ENCODE measurements at regions not wholly inside any gene's neighbourhood (a gene's known extent, or its start where the extent isn't known, plus 50 kb on each side); places are given as distances from the start of the nearest gene placed in this dataset.

DNA sequence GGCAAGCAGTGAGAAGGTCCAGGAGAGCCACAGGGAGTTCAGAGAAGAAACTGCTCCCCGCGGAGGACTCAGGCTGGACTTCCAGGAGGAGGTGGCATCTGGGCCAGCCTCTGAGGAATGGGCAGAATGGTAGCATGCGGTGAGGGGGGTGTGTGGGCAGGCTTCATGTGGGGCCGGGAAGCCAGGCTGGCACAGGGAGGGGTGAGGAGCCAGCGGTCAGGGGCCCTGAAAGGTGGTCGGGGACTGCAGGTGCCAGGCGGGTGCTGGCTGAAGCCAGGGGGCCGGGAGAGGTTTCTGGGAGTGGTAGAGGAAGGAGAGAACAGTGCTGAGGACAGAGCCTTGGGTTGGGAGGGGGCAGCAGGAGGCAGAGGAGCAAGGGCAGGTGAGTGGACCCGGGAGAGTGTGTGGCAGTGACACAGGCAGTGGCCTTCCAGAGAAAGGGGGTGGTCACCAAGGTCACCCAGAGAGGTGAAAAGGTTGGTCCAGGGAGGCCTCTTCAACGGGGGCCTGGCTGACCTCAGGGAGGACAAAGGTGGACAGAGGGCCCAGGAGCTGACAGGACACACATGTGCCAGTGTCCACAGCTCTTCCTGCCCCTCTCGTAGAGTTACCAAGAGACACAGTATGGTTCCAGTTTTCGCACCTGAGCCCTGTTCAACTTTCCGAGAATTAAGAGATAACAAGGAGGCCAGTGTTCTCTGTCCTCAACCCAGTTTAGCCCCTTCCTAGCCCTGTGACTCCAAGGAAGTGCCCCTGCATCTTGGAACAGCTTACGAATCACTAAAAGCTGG, 101.2 kb upstream of the ASB18 start:
- H3K4me1 ChIP-seq (ENCODE audit: control insufficient read depth in 2 of 2, insufficient read depth in 2 of 2, low read length in 2 of 2): peaks cover 5 to 8% of the 10 kb centered on the region in 2 donors
- no peaks in the 10 kb centered on the region for H3K9me3 ChIP-seq (ENCODE audit: control insufficient read depth in 2 of 2, insufficient read depth in 1 of 2, low read length in 1 of 2)
- peaks cover 0 to 25% of the 10 kb centered on the region in 2 donors for H3K27me3 ChIP-seq (ENCODE audit: control insufficient read depth in 2 of 2, insufficient read depth in 1 of 2, low read length in 1 of 2)
- 89% methylated on average over 14 of the region's 14 CpGs for WGBS
- no peak overlapping the region for H3K27ac ChIP-seq (ENCODE audit: low read depth in 1 of 2, low read length in 1 of 2)
- H3K36me3 ChIP-seq (ENCODE audit: control insufficient read depth in 2 of 2, insufficient read depth in 2 of 2, low read length in 1 of 2): no peaks in the 10 kb centered on the region
- no peak for DNase-seq (ENCODE audit: low read depth in 6 of 9, low spot score in 9 of 9)
- H3K4me3 ChIP-seq (ENCODE audit: low read length in 2 of 2): no peak overlapping the region

DNA sequence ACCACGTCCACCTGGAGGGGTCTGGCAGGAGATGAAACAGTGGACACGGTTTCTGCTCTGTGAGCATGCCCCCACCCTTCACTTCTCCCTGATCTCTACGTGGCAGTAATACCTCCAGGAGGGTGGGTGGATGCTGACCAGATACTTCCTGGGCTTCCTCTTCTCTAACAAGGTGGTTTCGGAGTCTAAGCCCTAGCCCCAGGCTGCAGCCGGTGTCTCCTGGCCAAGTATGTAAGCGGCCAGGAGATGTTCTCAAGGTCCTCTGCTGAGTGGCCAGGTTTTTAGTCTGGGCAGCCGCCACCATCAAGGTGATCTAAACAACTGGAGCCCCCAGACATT, 101.8 kb upstream of the ASB18 start:
- Histone ChIP-seq H3K9me3 (ENCODE audit: control insufficient read depth in 2 of 2, insufficient read depth in 1 of 2, low read length in 1 of 2) (no peaks in the 10 kb centered on the region), H3K4me1 (ENCODE audit: control insufficient read depth in 2 of 2, insufficient read depth in 2 of 2, low read length in 2 of 2) (peaks cover 5 to 8% of the 10 kb centered on the region in 2 donors), H3K36me3 (ENCODE audit: control insufficient read depth in 2 of 2, insufficient read depth in 2 of 2, low read length in 1 of 2) (no peaks in the 10 kb centered on the region), H3K27ac (ENCODE audit: low read depth in 1 of 2, low read length in 1 of 2) (no peak overlapping the region), H3K27me3 (ENCODE audit: control insufficient read depth in 2 of 2, insufficient read depth in 1 of 2, low read length in 1 of 2) (peaks cover 0 to 25% of the 10 kb centered on the region in 2 donors), H3K4me3 (ENCODE audit: low read length in 2 of 2) (no peak overlapping the region)
- DNase-seq (ENCODE audit: low read depth in 6 of 9, low spot score in 9 of 9): no peak
- WGBS: 21% methylated on average over 7 of the region's 7 CpGs

DNA sequence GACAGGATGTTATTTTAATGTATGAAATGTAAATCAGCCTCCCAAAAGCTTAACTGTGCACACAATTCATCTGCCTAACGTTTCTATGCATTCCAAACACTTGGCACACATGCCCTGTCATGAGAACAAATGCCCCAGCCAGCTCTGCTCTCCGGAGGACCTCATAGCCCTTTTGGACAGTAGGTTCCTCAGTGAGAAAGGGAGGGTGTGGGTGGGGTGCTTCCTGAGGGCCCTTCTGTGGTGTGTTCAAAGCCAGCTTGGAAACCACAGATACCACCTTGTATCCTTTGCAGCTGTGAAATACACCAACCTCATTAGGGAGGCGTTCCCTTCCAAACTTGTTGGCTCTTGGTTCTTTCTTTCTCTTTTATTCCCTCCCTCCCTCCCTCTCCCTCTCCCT, 102.2 kb upstream of the ASB18 start:
- Histone ChIP-seq H3K9me3 (ENCODE audit: control insufficient read depth in 2 of 2, insufficient read depth in 1 of 2, low read length in 1 of 2) (no peaks in the 10 kb centered on the region), H3K4me1 (ENCODE audit: control insufficient read depth in 2 of 2, insufficient read depth in 2 of 2, low read length in 2 of 2) (peaks cover 5 to 8% of the 10 kb centered on the region in 2 donors), H3K27ac (ENCODE audit: low read depth in 1 of 2, low read length in 1 of 2) (no peak overlapping the region), H3K4me3 (ENCODE audit: low read length in 2 of 2) (no peak overlapping the region), H3K36me3 (ENCODE audit: control insufficient read depth in 2 of 2, insufficient read depth in 2 of 2, low read length in 1 of 2) (no peaks in the 10 kb centered on the region), H3K27me3 (ENCODE audit: control insufficient read depth in 2 of 2, insufficient read depth in 1 of 2, low read length in 1 of 2) (peaks cover 0 to 25% of the 10 kb centered on the region in 2 donors)
- DNase-seq (ENCODE audit: low read depth in 6 of 9, low spot score in 9 of 9): peak in 4 of 9 donors; percentile 5 to 53 (median 21)
- 3% methylated on average over 3 of the region's 3 CpGs for WGBS

DNA sequence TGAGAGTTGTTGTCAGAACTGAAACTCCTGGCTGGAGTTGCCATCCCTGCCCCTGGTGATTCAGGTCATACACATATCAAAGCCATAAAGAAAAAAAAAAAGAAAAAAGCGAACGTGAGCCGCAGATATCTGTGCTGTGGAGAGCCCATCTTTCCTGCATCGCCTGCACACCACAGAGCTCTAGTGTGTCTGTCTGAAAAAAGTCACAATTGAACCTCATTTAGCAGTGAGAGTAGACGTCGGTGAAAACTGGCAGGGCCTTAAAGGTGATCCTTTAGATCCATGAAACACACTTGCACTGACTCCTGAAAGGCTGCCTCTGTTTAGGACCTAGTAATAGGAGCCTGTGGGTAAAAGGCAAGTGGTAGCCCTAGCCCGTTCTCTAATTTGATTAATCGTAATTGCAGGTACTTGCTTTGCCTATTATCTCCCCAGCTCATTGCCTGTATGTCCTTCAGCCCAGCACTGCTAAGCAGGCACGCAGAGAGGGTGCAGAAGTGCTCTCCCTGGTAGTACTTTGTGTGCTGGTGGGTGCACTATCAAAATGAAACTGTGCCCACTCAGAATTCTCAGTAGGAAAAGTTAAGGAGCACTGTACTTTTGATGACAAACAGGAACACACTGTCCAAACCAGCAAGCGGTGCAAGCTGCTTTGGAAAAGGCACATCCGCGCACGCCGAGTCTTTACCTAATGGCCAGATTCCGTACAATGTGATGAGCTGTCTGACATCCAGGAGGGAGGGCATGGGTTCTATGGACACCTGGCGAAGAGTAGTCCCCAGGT, 103.5 kb upstream of the ASB18 start:
- no peak for DNase-seq (ENCODE audit: low read depth in 6 of 9, low spot score in 9 of 9)
- H3K4me1 ChIP-seq (ENCODE audit: control insufficient read depth in 2 of 2, insufficient read depth in 2 of 2, low read length in 2 of 2): peaks cover 5 to 8% of the 10 kb centered on the region in 2 donors
- H3K27ac ChIP-seq (ENCODE audit: low read depth in 1 of 2, low read length in 1 of 2): no peak overlapping the region
- H3K4me3 ChIP-seq (ENCODE audit: low read length in 2 of 2): no peak overlapping the region
- no peaks in the 10 kb centered on the region for H3K36me3 ChIP-seq (ENCODE audit: control insufficient read depth in 2 of 2, insufficient read depth in 2 of 2, low read length in 1 of 2)
- WGBS: 96% methylated on average over 16 of the region's 16 CpGs
- peaks cover 0 to 25% of the 10 kb centered on the region in 2 donors for H3K27me3 ChIP-seq (ENCODE audit: control insufficient read depth in 2 of 2, insufficient read depth in 1 of 2, low read length in 1 of 2)
- H3K9me3 ChIP-seq (ENCODE audit: control insufficient read depth in 2 of 2, insufficient read depth in 1 of 2, low read length in 1 of 2): no peaks in the 10 kb centered on the region

DNA sequence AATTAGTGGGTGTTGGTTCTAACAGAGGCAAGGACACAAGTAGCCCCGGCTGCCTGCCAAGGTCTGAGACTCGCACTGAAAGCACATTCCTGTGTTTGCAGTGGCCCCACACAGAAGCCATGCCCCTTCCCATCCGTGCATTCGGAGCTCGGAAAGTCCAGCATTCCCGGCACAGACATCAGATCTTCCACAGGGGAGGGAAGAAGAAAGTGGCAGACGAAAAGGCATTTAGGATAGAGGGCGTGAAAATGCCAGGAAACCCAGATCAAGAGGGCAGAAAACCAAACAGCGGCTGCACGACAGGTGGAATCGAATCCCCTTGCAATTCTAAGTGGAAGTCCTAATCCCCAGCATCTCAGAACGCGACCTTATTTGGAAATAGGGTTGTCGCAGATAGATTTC, 105.5 kb upstream of the ASB18 start:
- DNase-seq (ENCODE audit: low read depth in 6 of 9, low spot score in 9 of 9): no peak
- H3K27me3 ChIP-seq (ENCODE audit: control insufficient read depth in 2 of 2, insufficient read depth in 1 of 2, low read length in 1 of 2): peaks cover 0 to 27% of the 10 kb centered on the region in 2 donors
- no peaks in the 10 kb centered on the region for H3K36me3 ChIP-seq (ENCODE audit: control insufficient read depth in 2 of 2, insufficient read depth in 2 of 2, low read length in 1 of 2)
- no peak overlapping the region for H3K4me3 ChIP-seq (ENCODE audit: low read length in 2 of 2)
- H3K9me3 ChIP-seq (ENCODE audit: control insufficient read depth in 2 of 2, insufficient read depth in 1 of 2, low read length in 1 of 2): no peaks in the 10 kb centered on the region
- H3K4me1 ChIP-seq (ENCODE audit: control insufficient read depth in 2 of 2, insufficient read depth in 2 of 2, low read length in 2 of 2): peaks cover 5 to 8% of the 10 kb centered on the region in 2 donors
- no peak overlapping the region for H3K27ac ChIP-seq (ENCODE audit: low read depth in 1 of 2, low read length in 1 of 2)
- 92% methylated on average over 14 of the region's 14 CpGs for WGBS

DNA sequence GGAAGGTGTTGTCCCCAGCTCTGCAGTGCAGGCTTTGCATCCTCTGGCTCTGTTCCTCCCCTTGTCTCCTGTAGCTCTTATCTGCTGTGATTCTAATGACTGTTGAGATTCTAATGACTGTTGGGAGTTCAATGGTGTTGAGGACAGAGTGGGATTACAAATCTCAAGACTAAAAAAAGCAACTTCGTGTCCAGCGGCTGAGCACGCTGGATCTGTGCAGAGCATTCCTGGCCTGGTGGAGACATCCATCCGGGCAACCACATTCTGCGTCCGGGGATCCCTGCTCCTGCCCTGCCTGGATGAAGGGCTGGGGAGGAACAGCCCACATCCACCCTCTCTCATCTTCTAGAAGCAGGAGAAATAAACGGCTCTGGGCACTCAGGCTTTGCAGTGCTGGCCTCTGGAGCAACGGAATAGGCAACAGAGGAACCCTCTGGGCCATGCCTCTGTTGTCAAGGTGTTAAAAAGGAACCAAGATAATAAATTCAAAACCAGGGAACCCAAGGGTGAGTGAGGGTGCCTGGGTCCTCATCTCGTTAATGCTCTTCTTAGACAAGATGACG, 106.7 kb upstream of the ASB18 start:
- no peak overlapping the region for H3K27ac ChIP-seq (ENCODE audit: low read depth in 1 of 2, low read length in 1 of 2)
- no peaks in the 10 kb centered on the region for H3K9me3 ChIP-seq (ENCODE audit: control insufficient read depth in 2 of 2, insufficient read depth in 1 of 2, low read length in 1 of 2)
- no peak overlapping the region for H3K4me3 ChIP-seq (ENCODE audit: low read length in 2 of 2)
- H3K27me3 ChIP-seq (ENCODE audit: control insufficient read depth in 2 of 2, insufficient read depth in 1 of 2, low read length in 1 of 2): peaks cover 0 to 16% of the 10 kb centered on the region in 2 donors
- 95% methylated on average over 10 of the region's 10 CpGs for WGBS
- no peaks in the 10 kb centered on the region for H3K36me3 ChIP-seq (ENCODE audit: control insufficient read depth in 2 of 2, insufficient read depth in 2 of 2, low read length in 1 of 2)
- peaks cover 5 to 6% of the 10 kb centered on the region in 2 donors for H3K4me1 ChIP-seq (ENCODE audit: control insufficient read depth in 2 of 2, insufficient read depth in 2 of 2, low read length in 2 of 2)
- DNase-seq (ENCODE audit: low read depth in 6 of 9, low spot score in 9 of 9): no peak

DNA sequence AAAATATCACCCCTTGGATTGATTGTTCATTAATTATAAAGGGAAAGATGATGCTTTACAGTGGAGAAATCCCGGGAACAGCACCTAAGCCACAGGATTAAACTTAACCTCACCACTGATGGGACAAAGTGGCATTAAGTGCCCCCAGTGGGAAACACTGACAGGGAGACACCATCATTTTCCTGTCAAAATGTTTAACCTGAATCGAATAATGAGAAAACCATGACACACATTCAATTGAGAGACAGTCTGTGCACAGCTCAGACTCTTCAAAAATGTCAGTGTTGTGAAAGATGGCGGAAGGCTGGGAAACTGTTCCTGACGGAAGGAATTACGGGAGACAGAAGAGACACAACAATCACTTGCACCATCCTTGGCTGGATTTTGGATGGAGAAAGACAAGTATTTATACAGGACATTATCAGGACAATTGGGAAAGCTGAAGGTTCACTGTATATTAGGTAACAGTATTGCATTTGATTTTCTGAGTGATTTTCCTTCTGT, 111.8 kb upstream of the ASB18 start:
- Histone ChIP-seq H3K27me3 (ENCODE audit: control insufficient read depth in 2 of 2, insufficient read depth in 1 of 2, low read length in 1 of 2) (peaks cover 0 to 2% of the 10 kb centered on the region in 2 donors), H3K9me3 (ENCODE audit: control insufficient read depth in 2 of 2, insufficient read depth in 1 of 2, low read length in 1 of 2) (no peaks in the 10 kb centered on the region), H3K4me1 (ENCODE audit: control insufficient read depth in 2 of 2, insufficient read depth in 2 of 2, low read length in 2 of 2) (no peaks in the 10 kb centered on the region), H3K27ac (ENCODE audit: low read depth in 1 of 2, low read length in 1 of 2) (no peak overlapping the region), H3K4me3 (ENCODE audit: low read length in 2 of 2) (no peak overlapping the region), H3K36me3 (ENCODE audit: control insufficient read depth in 2 of 2, insufficient read depth in 2 of 2, low read length in 1 of 2) (no peaks in the 10 kb centered on the region)
- no peak for DNase-seq (ENCODE audit: low read depth in 6 of 9, low spot score in 9 of 9)
- WGBS: 97% methylated on average over 5 of the region's 5 CpGs

DNA sequence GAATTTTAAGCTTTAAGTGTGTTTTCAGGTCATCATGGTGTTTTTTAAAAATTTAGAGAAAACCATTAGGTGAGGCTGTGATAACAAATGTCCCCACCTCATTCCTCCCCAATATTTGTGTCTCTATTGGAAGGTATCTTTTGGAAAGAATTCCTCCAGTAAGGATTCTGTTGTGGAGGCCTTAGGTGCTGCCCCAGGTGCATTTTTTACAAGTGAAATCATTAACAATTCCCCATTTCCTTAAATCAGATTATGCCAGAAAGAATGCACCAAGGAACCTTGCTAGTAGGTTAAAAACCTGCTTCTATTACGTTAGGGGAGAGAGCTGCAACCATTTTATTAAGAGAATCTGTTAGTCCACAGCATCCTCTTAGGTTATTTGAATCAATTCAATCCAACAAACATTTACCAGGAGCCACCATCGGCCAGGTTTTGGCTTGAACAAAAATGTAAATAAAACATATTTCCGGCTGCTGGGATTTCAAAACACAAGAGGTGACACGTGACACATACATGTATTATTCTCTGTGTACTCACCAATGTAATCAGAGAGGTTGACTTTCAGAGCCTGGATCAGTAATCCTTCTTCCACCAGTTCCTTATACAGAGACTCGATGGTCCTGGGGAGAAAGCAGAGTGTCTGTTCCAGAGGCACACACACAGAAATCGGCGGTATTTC, 112.5 kb upstream of the ASB18 start:
- no peak overlapping the region for H3K27ac ChIP-seq (ENCODE audit: low read depth in 1 of 2, low read length in 1 of 2)
- no peaks in the 10 kb centered on the region for H3K36me3 ChIP-seq (ENCODE audit: control insufficient read depth in 2 of 2, insufficient read depth in 2 of 2, low read length in 1 of 2)
- H3K4me1 ChIP-seq (ENCODE audit: control insufficient read depth in 2 of 2, insufficient read depth in 2 of 2, low read length in 2 of 2): no peaks in the 10 kb centered on the region
- no peak overlapping the region for H3K4me3 ChIP-seq (ENCODE audit: low read length in 2 of 2)
- 94% methylated on average over 7 of the region's 7 CpGs for WGBS
- peaks cover 0 to 2% of the 10 kb centered on the region in 2 donors for H3K27me3 ChIP-seq (ENCODE audit: control insufficient read depth in 2 of 2, insufficient read depth in 1 of 2, low read length in 1 of 2)
- DNase-seq (ENCODE audit: low read depth in 6 of 9, low spot score in 9 of 9): no peak
- H3K9me3 ChIP-seq (ENCODE audit: control insufficient read depth in 2 of 2, insufficient read depth in 1 of 2, low read length in 1 of 2): no peaks in the 10 kb centered on the region
